OCI-LY7 (cell line): ENCODE measurements at regions not wholly inside any gene's neighbourhood (a gene's known extent, or its start where the extent isn't known, plus 50 kb on each side); places are given as distances from the start of the nearest gene placed in this dataset.

Experiments
- BruUV-seq: library from RNA; stranded (reverse); fragments of 400-500 nt; replicated peaks from 2 replicates; lab custom pipeline; 2021; lab: Mats Ljungman, UMichigan
- CTCF ChIA-PET: fragments of 300-600 bp; sonication (Branson Sonifier 250); formaldehyde crosslinking; loops from one replicate; lab custom pipeline; 2022; ENCODE audit warnings: antibody characterized with exemption; ENCODE audit not compliant: unreplicated experiment; lab: Charles Lee
- POLR2A ChIA-PET: fragments of 300-600 bp; sonication (Branson Sonifier 250); formaldehyde crosslinking; loops from one replicate; lab custom pipeline; 2022; ENCODE audit warnings: antibody characterized with exemption; lab: Charles Lee
- DNase-seq: peaks from one replicate; pipeline ENCODE4 v3.0.0-alpha.2; 2015; ENCODE audit warnings: low spot score
- H2AFZ ChIP-seq: fragments of 200-600 bp; sonication (generic), shearing (Covaris generic); 2 replicates; pipeline ENCODE4 v1.6.1; 2014; ENCODE audit warnings: mild to moderate bottlenecking, antibody characterized with exemption, low read length, moderate library complexity
- H3K27ac ChIP-seq: fragments of 200-600 bp; sonication (generic); 2 replicates; pipeline ENCODE4 v1.5.1; 2014; ENCODE audit warnings: mixed run types, low read depth, mild to moderate bottlenecking, moderate library complexity, low read length, inconsistent platforms; ENCODE audit not compliant: poor library complexity, severe bottlenecking
- H3K36me3 ChIP-seq: fragments of 200-600 bp; sonication (generic); 2 replicates; pipeline ENCODE4 v1.6.1; 2014; ENCODE audit warnings: mild to moderate bottlenecking, antibody characterized with exemption, low read length, moderate library complexity, mixed read lengths; ENCODE audit not compliant: insufficient read depth
- H3K4me1 ChIP-seq: fragments of 200-600 bp; sonication (generic); 2 replicates; pipeline ENCODE4 v1.5.1; 2014; ENCODE audit warnings: mild to moderate bottlenecking, low read length; ENCODE audit not compliant: insufficient read depth, poor library complexity, severe bottlenecking
- H3K4me2 ChIP-seq: fragments of 200-600 bp; sonication (generic); 2 replicates; pipeline ENCODE4 v1.6.1; 2014; ENCODE audit warnings: mild to moderate bottlenecking, low read length
- H3K4me3 ChIP-seq: fragments of 200-600 bp; sonication (generic); 2 replicates; pipeline ENCODE4 v1.5.1; 2014; ENCODE audit warnings: mild to moderate bottlenecking, low read depth, low read length; ENCODE audit not compliant: poor library complexity, severe bottlenecking
- H3K79me2 ChIP-seq: fragments of 200-600 bp; sonication (generic); 2 replicates; pipeline ENCODE4 v1.6.1; 2016; ENCODE audit warnings: low read depth, mild to moderate bottlenecking, low read length, moderate library complexity, mixed read lengths; ENCODE audit not compliant: insufficient read depth
- H3K9me2 ChIP-seq: fragments of 200-600 bp; sonication (generic); 2 replicates; pipeline ENCODE4 v1.6.1; 2016; ENCODE audit warnings: mild to moderate bottlenecking, low read length, mixed read lengths; ENCODE audit not compliant: insufficient read depth
- H3K9me3 ChIP-seq: fragments of 200-600 bp; sonication (generic); 2 replicates; pipeline ENCODE4 v1.6.1; 2014; ENCODE audit warnings: mild to moderate bottlenecking, mixed run types, low read length, mixed read lengths
- H4K20me1 ChIP-seq: fragments of 200-600 bp; sonication (generic); 2 replicates; pipeline ENCODE4 v1.6.1; 2014; ENCODE audit warnings: mild to moderate bottlenecking, antibody characterized with exemption, low read length, moderate library complexity, mixed read lengths; ENCODE audit not compliant: insufficient read depth
- EZH2phosphoT487 ChIP-seq: fragments of 200-600 bp; sonication (generic); IDR thresholded peaks from 2 replicates; pipeline ENCODE4 v1.6.1; 2018; ENCODE audit warnings: low read depth, borderline replicate concordance, mild to moderate bottlenecking, mixed run types, antibody characterized with exemption, low read length, moderate library complexity, mixed read lengths
- intact Hi-C: fragments of 100-400 bp; cut with micrococcal nuclease; formaldehyde crosslinking; loops from one replicate; pipeline ENCODE4 v1.10.0; 2022; ENCODE audit not compliant: unreplicated experiment
- TF ChIP-seq, protein P1 (sequence below): fragments of 200-600 bp; sonication (generic); conservative IDR thresholded peaks from 2 replicates; pipeline ENCODE4 v1.5.1; 2014; ENCODE audit warnings: mild to moderate bottlenecking, antibody characterized with exemption, low read length, moderate library complexity, mixed read lengths

DNA sequence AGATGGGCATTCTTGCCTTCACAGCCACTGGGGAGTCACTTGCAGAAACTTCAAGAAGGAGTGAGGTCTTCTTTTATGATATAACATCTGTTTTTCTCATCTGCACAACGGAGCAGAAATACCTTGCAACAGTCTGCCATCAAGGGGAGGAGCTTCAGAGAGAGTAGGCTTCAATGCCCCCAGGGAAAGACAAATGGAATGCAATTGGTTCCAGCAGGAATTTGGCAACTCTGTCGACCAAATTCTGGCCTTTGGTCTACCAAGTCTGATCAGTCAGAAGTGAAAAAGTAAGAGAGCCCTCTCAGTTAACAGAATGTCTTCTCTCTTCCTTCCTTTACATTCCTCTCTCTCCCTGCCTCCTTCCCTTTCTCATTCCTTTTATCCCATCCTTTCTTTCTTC lies 229.3 kb downstream of the IDS start:
- Histone ChIP-seq H3K4me2 (no peak overlapping the region), H3K9me2 (no peaks in the 10 kb centered on the region), H2AFZ (no peak overlapping the region), H3K27ac (no peak overlapping the region), H3K36me3 (no peaks in the 10 kb centered on the region), H4K20me1 (no peaks in the 10 kb centered on the region), H3K79me2 (no peaks in the 10 kb centered on the region), H3K4me1 (no peaks in the 10 kb centered on the region), H3K9me3 (no peaks in the 10 kb centered on the region), H3K4me3 (no peak overlapping the region)
- ChIA-PET CTCF (no interaction called here), POLR2A (interaction anchor here (0.6 kb wide), 1 partner anchor 1700 kb away, joined by 3 read pairs; no protein-coding TSS in a partner anchor)
- TF ChIP-seq EZH2phosphoT487: no peak
- TF ChIP-seq, protein P1, sequence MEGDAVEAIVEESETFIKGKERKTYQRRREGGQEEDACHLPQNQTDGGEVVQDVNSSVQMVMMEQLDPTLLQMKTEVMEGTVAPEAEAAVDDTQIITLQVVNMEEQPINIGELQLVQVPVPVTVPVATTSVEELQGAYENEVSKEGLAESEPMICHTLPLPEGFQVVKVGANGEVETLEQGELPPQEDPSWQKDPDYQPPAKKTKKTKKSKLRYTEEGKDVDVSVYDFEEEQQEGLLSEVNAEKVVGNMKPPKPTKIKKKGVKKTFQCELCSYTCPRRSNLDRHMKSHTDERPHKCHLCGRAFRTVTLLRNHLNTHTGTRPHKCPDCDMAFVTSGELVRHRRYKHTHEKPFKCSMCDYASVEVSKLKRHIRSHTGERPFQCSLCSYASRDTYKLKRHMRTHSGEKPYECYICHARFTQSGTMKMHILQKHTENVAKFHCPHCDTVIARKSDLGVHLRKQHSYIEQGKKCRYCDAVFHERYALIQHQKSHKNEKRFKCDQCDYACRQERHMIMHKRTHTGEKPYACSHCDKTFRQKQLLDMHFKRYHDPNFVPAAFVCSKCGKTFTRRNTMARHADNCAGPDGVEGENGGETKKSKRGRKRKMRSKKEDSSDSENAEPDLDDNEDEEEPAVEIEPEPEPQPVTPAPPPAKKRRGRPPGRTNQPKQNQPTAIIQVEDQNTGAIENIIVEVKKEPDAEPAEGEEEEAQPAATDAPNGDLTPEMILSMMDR: no peak
- DNase-seq: no peak
- intact Hi-C loops: no loop called here
- no TSS peak for BruUV-seq

DNA sequence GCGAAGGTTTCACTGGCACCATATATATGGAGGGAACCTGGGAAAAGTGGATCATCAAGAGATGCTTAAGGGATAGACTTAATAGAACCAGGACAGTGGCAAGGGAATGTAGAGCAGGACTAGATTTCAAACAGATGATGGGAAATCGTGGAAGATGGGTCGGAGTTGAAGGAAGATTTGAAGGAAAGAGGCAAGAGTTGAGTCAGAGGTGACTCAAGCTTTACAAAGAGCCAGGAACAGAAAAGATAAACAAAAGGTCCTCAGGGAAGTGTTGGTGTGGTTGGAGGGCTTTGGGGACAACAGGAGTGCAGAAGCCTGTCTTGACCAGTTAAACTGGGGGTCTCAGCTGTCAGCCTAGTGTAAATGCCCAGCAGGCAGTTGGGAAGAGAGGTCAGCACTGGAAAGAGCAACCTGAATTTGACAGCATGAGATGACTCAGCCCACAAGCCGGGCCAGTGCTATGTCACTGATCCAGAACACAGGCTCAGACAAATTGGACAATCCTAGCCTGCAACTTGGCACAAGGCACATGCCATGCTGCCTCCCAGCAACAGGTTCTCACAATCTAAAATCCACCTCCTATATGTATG lies 230.5 kb downstream of the IDS start:
- H2AFZ ChIP-seq: no peak overlapping the region
- no peaks in the 10 kb centered on the region for H3K79me2 ChIP-seq
- H3K9me3 ChIP-seq: no peaks in the 10 kb centered on the region
- H3K4me3 ChIP-seq: no peak overlapping the region
- TF ChIP-seq EZH2phosphoT487: no peak
- TF ChIP-seq, protein P1: no peak
- no peak overlapping the region for H3K4me2 ChIP-seq
- CTCF ChIA-PET: no interaction called here
- BruUV-seq: no TSS peak
- POLR2A ChIA-PET: no interaction called here
- H3K4me1 ChIP-seq: no peaks in the 10 kb centered on the region
- no peak overlapping the region for H3K27ac ChIP-seq
- no peaks in the 10 kb centered on the region for H3K36me3 ChIP-seq
- no peaks in the 10 kb centered on the region for H3K9me2 ChIP-seq
- intact Hi-C loops: no loop called here
- no peaks in the 10 kb centered on the region for H4K20me1 ChIP-seq
- no peak for DNase-seq

DNA sequence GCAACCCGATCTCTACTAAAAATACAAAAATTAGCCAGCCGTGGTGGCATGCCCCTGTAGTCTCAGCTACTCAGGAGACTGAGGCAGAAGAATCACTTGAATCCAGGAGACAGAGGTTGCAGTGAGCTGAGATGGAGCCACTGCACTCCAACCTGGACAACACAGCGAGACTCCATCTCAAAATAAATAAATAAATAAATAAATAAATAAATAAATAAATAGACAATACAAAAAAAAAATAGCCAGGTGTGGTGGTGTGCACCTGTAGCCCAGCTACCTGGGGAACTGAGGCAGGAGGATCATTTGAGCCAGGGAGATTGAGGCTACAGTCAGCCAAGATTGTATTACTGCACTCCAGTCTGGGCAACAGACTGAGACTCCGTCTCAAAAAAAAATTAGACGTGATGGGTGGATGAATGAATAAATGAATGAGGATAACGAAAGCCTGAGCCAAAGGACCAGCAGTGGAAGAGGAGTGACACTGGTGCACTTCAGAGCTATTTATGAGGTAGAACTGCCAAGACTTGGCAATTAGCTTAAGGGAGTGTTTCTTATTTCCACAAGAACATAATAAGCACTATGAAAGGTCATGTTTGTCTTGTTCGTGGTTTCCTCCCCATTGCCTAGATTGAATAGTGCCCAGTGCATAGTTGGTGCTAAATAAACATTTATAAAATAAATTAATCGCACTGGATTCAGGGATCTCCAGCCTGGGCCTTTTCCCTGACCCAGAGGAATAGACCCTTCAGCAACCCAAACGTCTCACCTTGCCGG lies 232.2 kb downstream of the IDS start:
- CTCF ChIA-PET: no interaction called here
- Histone ChIP-seq H3K9me2 (no peaks in the 10 kb centered on the region), H3K4me3 (no peak overlapping the region), H3K27ac (no peak overlapping the region), H3K79me2 (no peaks in the 10 kb centered on the region), H4K20me1 (no peaks in the 10 kb centered on the region), H3K9me3 (no peaks in the 10 kb centered on the region), H3K4me2 (no peak overlapping the region), H2AFZ (no peak overlapping the region), H3K36me3 (no peaks in the 10 kb centered on the region), H3K4me1 (no peaks in the 10 kb centered on the region)
- intact Hi-C loops: no loop called here
- TF ChIP-seq, protein P1: no peak
- TF ChIP-seq EZH2phosphoT487: no peak
- POLR2A ChIA-PET: no interaction called here
- BruUV-seq: no TSS peak
- DNase-seq: no peak
